Endothelial cell of umbilical vein (primary cell): ENCODE measurements at regions not wholly inside any gene's neighbourhood (a gene's known extent, or its start where the extent isn't known, plus 50 kb on each side); places are given as distances from the start of the nearest gene placed in this dataset.

Experiments
- CTCF ChIP-seq, 2 donors: IDR thresholded peaks; 1 replicate in 1 of 2; 2 replicates in 1 of 2; pipeline ENCODE4 v1.5.1; 2011; ENCODE audit warnings: low read length in 2 of 2, mild to moderate bottlenecking in 2 of 2, moderate library complexity in 2 of 2, control low read depth in 1 of 2, inconsistent platforms in 1 of 2, low read depth in 1 of 2; ENCODE audit not compliant: insufficient read depth in 1 of 2; ENCODE audit errors: extremely low read depth in 1 of 2
- EZH2 ChIP-seq: IDR thresholded peaks from 2 replicates; pipeline ENCODE4 v1.6.1; 2012; ENCODE audit warnings: borderline replicate concordance, low read depth, mild to moderate bottlenecking, moderate library complexity, low read length, inconsistent platforms; ENCODE audit not compliant: severe bottlenecking
- FOS ChIP-seq: IDR thresholded peaks from 2 replicates; pipeline ENCODE4 v1.6.1; 2011; ENCODE audit warnings: mild to moderate bottlenecking, low read length, moderate library complexity, borderline replicate concordance; ENCODE audit not compliant: insufficient read depth
- JUN ChIP-seq: IDR thresholded peaks from 2 replicates; pipeline ENCODE4 v1.6.1; 2011; ENCODE audit warnings: borderline replicate concordance, low read depth; ENCODE audit not compliant: insufficient read length, insufficient read depth
- POLR2A ChIP-seq: IDR thresholded peaks from 2 replicates; pipeline ENCODE4 v1.6.1; 2012; ENCODE audit warnings: low read depth, mild to moderate bottlenecking, control low read depth, low read length
- POLR2AphosphoS5 ChIP-seq: IDR thresholded peaks from 2 replicates; pipeline ENCODE4 v1.6.1; 2012; ENCODE audit warnings: low read depth, mild to moderate bottlenecking, control low read depth, low read length, moderate library complexity; ENCODE audit not compliant: insufficient read depth

GRCh38 chr18:64202210-64202836, 53.4 kb upstream of the LINC00305 start:
- TF ChIP-seq CTCF (IDR thresholded peaks at IDR 0.05; ENCODE audit: extremely low read depth in 1 of 2, insufficient read depth in 1 of 2, low read depth in 1 of 2, low read length in 2 of 2) (no peak), POLR2A (no peak), JUN (no peak), POLR2AphosphoS5 (no peak), EZH2 (no peak), FOS (no peak)
